Muscle of arm (tissue), 1 donor: ENCODE measurements at regions not wholly inside any gene's neighbourhood (a gene's known extent, or its start where the extent isn't known, plus 50 kb on each side); places are given as distances from the start of the nearest gene placed in this dataset.

Experiments
- DNase-seq: peaks from one replicate; pipeline ENCODE4 v3.0.0-alpha.2; 2013

GRCh38 chr13:53499576-53500133, 471.0 kb downstream of the OLFM4 start:
- no peak for DNase-seq

- no peak for DNase-seq
Observed at GRCh38 chr13:53501387-53501786, 472.8 kb downstream of the OLFM4 start.

- DNase-seq = no peak
Observed at GRCh38 chr13:53507741-53508140, 479.1 kb downstream of the OLFM4 start.

- DNase-seq = no peak
Observed at GRCh38 chr13:53512635-53513034, 484.0 kb downstream of the OLFM4 start.

- peak; percentile 25 for DNase-seq
Observed at GRCh38 chr13:53513226-53513625, 484.6 kb downstream of the OLFM4 start.

- DNase-seq = no peak
Observed at GRCh38 chr13:53520132-53520531, 491.5 kb downstream of the OLFM4 start.

GRCh38 chr13:53522034-53522433, 493.4 kb downstream of the OLFM4 start:
- DNase-seq = no peak

GRCh38 chr13:53537586-53537985, 509.0 kb downstream of the OLFM4 start:
- DNase-seq = no peak

GRCh38 chr13:53545340-53545941, 516.8 kb downstream of the OLFM4 start:
- no peak for DNase-seq

GRCh38 chr13:53560556-53560955, 531.9 kb downstream of the OLFM4 start:
- DNase-seq = peak; percentile 41

- no peak for DNase-seq
Observed at GRCh38 chr13:53562419-53562818, 533.8 kb downstream of the OLFM4 start.

- DNase-seq = peak; percentile 14
Observed at GRCh38 chr13:53568491-53568890, 539.9 kb downstream of the OLFM4 start.

- peak; percentile 36 for DNase-seq
Observed at GRCh38 chr13:53569453-53569852, 540.8 kb downstream of the OLFM4 start.

- DNase-seq = no peak
Observed at GRCh38 chr13:53601113-53601512, 572.5 kb downstream of the OLFM4 start.

GRCh38 chr13:53605326-53605725, 576.7 kb downstream of the OLFM4 start:
- DNase-seq = no peak

- DNase-seq = no peak
Observed at GRCh38 chr13:53612200-53612599, 583.6 kb downstream of the OLFM4 start.

- peak; percentile 25 for DNase-seq
Observed at GRCh38 chr13:53622456-53622855, 593.8 kb downstream of the OLFM4 start.

- DNase-seq = no peak
Observed at GRCh38 chr13:53623146-53623545, 594.5 kb downstream of the OLFM4 start.

- DNase-seq = no peak
Observed at GRCh38 chr13:53631511-53631910, 602.9 kb downstream of the OLFM4 start.

GRCh38 chr13:53638040-53638439, 609.4 kb downstream of the OLFM4 start:
- no peak for DNase-seq

GRCh38 chr13:53642306-53642705, 613.7 kb downstream of the OLFM4 start:
- DNase-seq = no peak

- no peak for DNase-seq
Observed at GRCh38 chr13:53648673-53649072, 620.1 kb downstream of the OLFM4 start.

- DNase-seq = no peak
Observed at GRCh38 chr13:53672005-53672404, 643.4 kb downstream of the OLFM4 start.

GRCh38 chr13:53683146-53683545, 654.5 kb downstream of the OLFM4 start:
- DNase-seq = no peak
